ENCODE measurements at regions not wholly inside any gene's neighbourhood (a gene's known extent, or its start where the extent isn't known, plus 50 kb on each side); places are given as distances from the start of the nearest gene placed in this dataset.

DNA sequence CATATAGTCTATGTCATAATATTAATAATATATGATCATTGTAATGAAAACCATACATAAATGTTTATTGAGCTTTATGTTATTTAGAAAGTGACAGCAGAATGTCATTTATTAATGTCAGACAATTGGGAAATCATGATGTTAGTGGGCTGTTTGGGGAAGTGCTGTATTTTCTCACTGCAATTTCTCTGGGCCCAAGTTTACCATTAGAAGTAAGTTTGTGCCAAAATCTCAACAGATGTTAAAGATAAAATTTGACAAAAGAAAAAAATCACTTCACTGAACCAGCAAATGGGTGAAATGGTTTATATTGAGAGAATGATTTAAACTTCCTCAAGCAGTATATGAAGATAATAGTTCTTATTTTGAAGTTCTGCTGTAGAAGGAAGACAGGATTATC is 433.2 kb upstream of the SMARCA2 start:
- Histone ChIP-seq H3K9me3 (no peaks in the 10 kb centered on the region), H3K4me3 (no peak overlapping the region), H3K4me1 (no peaks in the 10 kb centered on the region), H3K4me2 (no peak overlapping the region), H3K27ac (no peak overlapping the region)
- ATAC-seq (no peak), DNase-seq (ENCODE audit: low read depth in 1 of 2, low spot score in 1 of 2) (no peak), FAIRE-seq (no peak)
- ChIA-PET CTCF (no interaction called here), POLR2A (no interaction called here)
- TF ChIP-seq RAD21 (conservative IDR thresholded peaks at IDR 0.05 in 1 of 2, IDR thresholded peaks at IDR 0.05 in 1 of 2): no peak
- no peak for TF ChIP-seq EP300 (IDR thresholded peaks at IDR 0.05)
- no peak for TF ChIP-seq HOXB5 (CRISPR knock-in tag; IDR thresholded peaks at IDR 0.05)
- TF ChIP-seq CBX2 (IDR thresholded peaks at IDR 0.05; ENCODE audit: borderline replicate concordance, low read depth): no peak
- no peak for TF ChIP-seq SREBF2 (IDR thresholded peaks at IDR 0.05)
- TF ChIP-seq TP53 (CRISPR knock-in tag; IDR thresholded peaks at IDR 0.05): no peak
- no peak for TF ChIP-seq ZFP36 (IDR thresholded peaks at IDR 0.05; ENCODE audit: borderline replicate concordance, partially characterized antibody)

DNA sequence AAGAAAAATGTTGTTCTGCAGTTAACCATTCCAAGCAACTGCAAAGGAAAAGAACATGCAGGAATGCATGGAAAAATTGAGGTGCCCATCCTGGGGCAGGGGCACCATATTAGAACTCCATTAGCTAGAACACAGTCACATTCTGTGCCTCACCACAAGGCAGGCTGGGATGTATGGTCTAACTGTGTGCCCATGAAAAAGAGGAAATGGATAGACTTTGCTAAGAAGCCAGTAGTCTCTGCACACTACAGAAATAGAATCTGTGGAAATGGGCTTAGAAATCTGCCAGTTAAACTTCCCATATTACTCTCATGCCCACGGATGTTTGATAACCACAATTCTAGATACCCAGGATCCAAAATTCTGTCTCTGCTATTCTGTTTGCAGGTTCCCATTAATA is 423.8 kb upstream of the SMARCA2 start:
- ATAC-seq: no peak
- 0% methylated on average over 1 of the region's 1 CpG for WGBS (ENCODE audit: missing lambda C conversion rate)
- ChIA-PET POLR2A (no interaction called here), CTCF (no interaction called here)
- no peak for DNase-seq (ENCODE audit: low read depth in 1 of 2, low spot score in 1 of 2)
- H3K9me3 ChIP-seq: no peaks in the 10 kb centered on the region
- H3K27ac ChIP-seq: no peak overlapping the region
- TF ChIP-seq KDM1A (IDR thresholded peaks at IDR 0.05; ENCODE audit: low read depth) (no peak), ZFP36 (IDR thresholded peaks at IDR 0.05; ENCODE audit: borderline replicate concordance, partially characterized antibody) (no peak), FOSL2 (IDR thresholded peaks at IDR 0.05) (no peak), FOSL2 (CRISPR knock-in tag; IDR thresholded peaks at IDR 0.05) (no peak), ZNF302 (CRISPR knock-in tag; IDR thresholded peaks at IDR 0.05) (no peak)
- TF ChIP-seq, protein P1, sequence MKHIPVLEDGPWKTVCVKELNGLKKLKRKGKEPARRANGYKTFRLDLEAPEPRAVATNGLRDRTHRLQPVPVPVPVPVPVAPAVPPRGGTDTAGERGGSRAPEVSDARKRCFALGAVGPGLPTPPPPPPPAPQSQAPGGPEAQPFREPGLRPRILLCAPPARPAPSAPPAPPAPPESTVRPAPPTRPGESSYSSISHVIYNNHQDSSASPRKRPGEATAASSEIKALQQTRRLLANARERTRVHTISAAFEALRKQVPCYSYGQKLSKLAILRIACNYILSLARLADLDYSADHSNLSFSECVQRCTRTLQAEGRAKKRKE (CRISPR knock-in tag; IDR thresholded peaks at IDR 0.05; ENCODE audit: low read depth): no peak
- no peaks in the 10 kb centered on the region for H3K4me1 ChIP-seq
- H3K4me3 ChIP-seq: no peak overlapping the region
- FAIRE-seq: no peak
- no peak overlapping the region for H3K4me2 ChIP-seq

DNA sequence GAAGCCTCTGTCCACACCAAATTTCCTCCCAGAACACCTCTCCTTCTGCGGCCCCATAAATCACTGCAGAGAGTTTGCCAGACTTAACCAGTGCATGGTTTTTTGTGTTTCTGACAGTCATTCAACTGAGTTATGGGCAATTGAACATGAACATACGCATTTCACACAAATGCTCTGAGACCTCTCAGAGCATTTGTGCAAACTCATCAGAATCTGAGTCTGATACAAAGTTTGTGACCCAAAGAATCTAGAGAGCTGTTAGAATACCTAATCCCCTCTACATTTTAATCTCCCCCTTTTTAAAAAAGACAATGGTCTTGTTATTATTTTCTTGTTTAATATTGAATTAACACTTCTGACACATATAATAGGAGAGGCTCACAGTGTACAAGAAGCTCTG is 416.9 kb upstream of the SMARCA2 start:
- ATAC-seq: no peak
- 32% methylated on average over 2 of the region's 2 CpGs for WGBS (ENCODE audit: missing lambda C conversion rate)
- CTCF ChIA-PET: no interaction called here

DNA sequence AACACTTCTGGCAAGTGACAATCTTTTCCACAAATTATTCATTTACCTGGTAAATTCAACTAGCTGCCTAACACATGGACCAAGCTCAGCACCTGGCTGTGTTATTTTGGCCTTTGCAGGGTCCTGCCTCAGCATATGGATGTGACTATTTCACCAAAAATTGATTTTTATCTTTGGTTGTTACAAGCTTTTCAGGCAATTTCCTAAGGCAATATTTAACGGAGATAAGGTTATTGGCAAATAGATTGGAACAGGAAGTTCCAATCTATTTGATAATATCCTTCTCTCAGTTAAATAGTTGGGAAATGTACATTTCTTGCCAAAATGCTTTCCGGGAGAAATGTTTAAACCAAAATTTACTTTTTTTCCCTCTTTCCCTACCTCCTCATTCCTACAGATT is 415.2 kb upstream of the SMARCA2 start:
- POLR2A ChIA-PET: no interaction called here
- 4% methylated on average over 2 of the region's 2 CpGs for WGBS (ENCODE audit: missing lambda C conversion rate)
- Histone ChIP-seq H3K27ac (no peak overlapping the region), H3K4me3 (no peak overlapping the region), H3K4me2 (no peak overlapping the region), H3K9me3 (no peaks in the 10 kb centered on the region), H3K4me1 (no peaks in the 10 kb centered on the region)
- CTCF ChIA-PET: no interaction called here
- DNase-seq (ENCODE audit: low read depth in 1 of 2, low spot score in 1 of 2) (no peak), FAIRE-seq (no peak), ATAC-seq (no peak)
- TF ChIP-seq RCOR1 (IDR thresholded peaks at IDR 0.05; ENCODE audit: low read depth, low read length): no peak

More for the DNA sequence above, 416.9 kb upstream of the SMARCA2 start:
- FAIRE-seq (no peak), DNase-seq (ENCODE audit: low read depth in 1 of 2, low spot score in 1 of 2) (no peak)
- H3K4me1 ChIP-seq: no peaks in the 10 kb centered on the region
- no peak overlapping the region for H3K4me2 ChIP-seq
- TF ChIP-seq RCOR1 (IDR thresholded peaks at IDR 0.05; ENCODE audit: low read depth, low read length) (no peak), MAFK (IDR thresholded peaks at IDR 0.05; ENCODE audit: partially characterized antibody) (peak; percentile 44)
- no peaks in the 10 kb centered on the region for H3K9me3 ChIP-seq
- no peak overlapping the region for H3K27ac ChIP-seq
- H3K4me3 ChIP-seq: no peak overlapping the region
- POLR2A ChIA-PET: no interaction called here

DNA sequence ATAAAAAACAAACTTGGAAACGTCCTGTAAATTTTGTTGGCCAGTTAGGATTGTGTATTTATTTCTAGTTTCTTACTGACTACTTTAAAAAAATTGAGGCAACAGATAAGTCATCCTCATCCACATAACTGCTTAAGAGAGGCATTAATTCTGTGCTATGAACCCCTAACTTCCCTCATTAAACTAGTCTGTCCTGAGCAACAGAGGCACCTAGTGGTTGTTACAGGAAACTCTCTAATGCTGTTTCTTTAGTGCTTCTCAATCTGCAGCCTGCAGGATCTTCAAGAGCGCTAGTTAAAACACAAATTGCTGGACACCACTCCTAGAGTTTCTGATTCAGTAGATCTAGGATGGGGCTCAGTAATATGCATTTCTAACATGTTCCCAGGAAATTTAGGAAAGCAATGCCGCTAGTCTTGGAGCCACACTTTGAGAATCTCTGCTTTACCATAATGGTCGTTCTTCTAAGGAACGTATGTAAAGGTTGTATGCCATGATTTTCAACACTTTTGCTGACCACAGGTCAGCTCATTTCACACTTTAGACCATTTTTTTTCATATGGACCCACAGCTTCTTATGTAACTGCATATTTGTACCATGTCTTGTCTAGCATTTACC is 410.1 kb upstream of the SMARCA2 start:
- TF ChIP-seq RAD21 (conservative IDR thresholded peaks at IDR 0.05 in 1 of 2, IDR thresholded peaks at IDR 0.05 in 1 of 2) (peak in 1 of 2 experiments; percentile 45; a peak in 2 of 5 replicates), MYC (IDR thresholded peaks at IDR 0.05; ENCODE audit: borderline replicate concordance, low read length) (no peak)
- Histone ChIP-seq H3K9me3 (no peaks in the 10 kb centered on the region), H3K4me1 (no peaks in the 10 kb centered on the region), H3K4me2 (no peak overlapping the region), H3K27ac (no peak overlapping the region), H3K4me3 (no peak overlapping the region)
- DNase-seq (ENCODE audit: low read depth in 1 of 2, low spot score in 1 of 2): peak in 1 of 2 experiments; percentile 28
- peak in 1 of 2 experiments; percentile 58; a peak in 1 of 6 replicates for ATAC-seq
- CTCF ChIA-PET: no interaction called here
- WGBS (ENCODE audit: missing lambda C conversion rate): 2% methylated on average over 5 of the region's 5 CpGs
- POLR2A ChIA-PET: no interaction called here
- no peak for FAIRE-seq

Data from A549 (cell line).